Activated CD8-positive, alpha-beta T cell treated with anti-CD3 and anti-CD28 coated beads for 36 hours (primary cell): ENCODE measurements at regions not wholly inside any gene's neighbourhood (a gene's known extent, or its start where the extent isn't known, plus 50 kb on each side); places are given as distances from the start of the nearest gene placed in this dataset.

Experiments used
- ATAC-seq: fragments of 200-7000 bp; cut with Tn5 transposase; one replicate; pipeline ENCODE4 v1.10.0; 2021; ENCODE audit warnings: mild to moderate bottlenecking, moderate library complexity
- CTCF ChIA-PET: fragments of 350-600 bp; sonication (Branson Sonifier 250); formaldehyde crosslinking; loops from one replicate; lab custom pipeline; 2021; ENCODE audit warnings: antibody characterized with exemption; lab: Charles Lee
- POLR2A ChIA-PET: fragments of 350-600 bp; sonication (Branson Sonifier 250); formaldehyde crosslinking; loops from one replicate; lab custom pipeline; 2021; ENCODE audit warnings: antibody characterized with exemption; lab: Charles Lee
- DNase-seq: peaks from one replicate; pipeline ENCODE4 v3.0.0-alpha.2; 2020
- H3K27ac Mint-ChIP-seq: one replicate; pipeline ENCODE4 v1.8.0; 2021; ENCODE audit warnings: mild to moderate bottlenecking, mixed read lengths
- H3K27me3 Mint-ChIP-seq: one replicate; pipeline ENCODE4 v1.8.0; 2021; ENCODE audit warnings: mixed read lengths
- H3K36me3 Mint-ChIP-seq: one replicate; pipeline ENCODE4 v1.8.0; 2021; ENCODE audit warnings: low read depth, mixed read lengths
- H3K4me1 Mint-ChIP-seq: one replicate; pipeline ENCODE4 v1.8.0; 2021; ENCODE audit warnings: low read depth, mixed read lengths
- H3K4me3 Mint-ChIP-seq: one replicate; pipeline ENCODE4 v1.8.0; 2021; ENCODE audit warnings: mild to moderate bottlenecking, moderate library complexity, mixed read lengths
- H3K9me3 Mint-ChIP-seq: one replicate; pipeline ENCODE4 v1.8.0; 2021; ENCODE audit warnings: mixed read lengths
- CTCF ChIP-seq: fragments of 200-600 bp; IDR thresholded peaks from one replicate; pipeline ENCODE4 v1.8.0; 2022; ENCODE audit warnings: antibody characterized with exemption, mild to moderate bottlenecking
- intact Hi-C: fragments of 100-400 bp; cut with micrococcal nuclease; formaldehyde crosslinking; loops from one replicate; pipeline ENCODE4 v1.10.0; 2022

GRCh38 chr3:193857996-193858395 lies 265.0 kb downstream of the OPA1 start:
- H3K36me3 Mint-ChIP-seq = no peaks in the 10 kb centered on the region
- H3K9me3 Mint-ChIP-seq = no peaks in the 10 kb centered on the region
- TF ChIP-seq CTCF = no peak
- no peak overlapping the region for H3K27ac Mint-ChIP-seq
- ATAC-seq = no peak
- intact Hi-C loops = no loop called here
- H3K27me3 Mint-ChIP-seq = peaks cover 1% of the 10 kb centered on the region
- DNase-seq = no peak
- no peak overlapping the region for H3K4me3 Mint-ChIP-seq
- no peaks in the 10 kb centered on the region for H3K4me1 Mint-ChIP-seq
- ChIA-PET CTCF (interaction anchor here (0.6 kb wide), 1 partner anchor 38 kb away, joined by 4 read pairs; no protein-coding TSS in a partner anchor), POLR2A (no interaction called here)

GRCh38 chr3:193859195-193859594 lies 266.2 kb downstream of the OPA1 start:
- CTCF ChIA-PET = no interaction called here
- Mint-ChIP-seq H3K4me3 (no peak overlapping the region), H3K27me3 (peaks cover 1% of the 10 kb centered on the region)

GRCh38 chr3:193861012-193861411 lies 268.0 kb downstream of the OPA1 start:
- ATAC-seq = no peak

More at GRCh38 chr3:193859195-193859594, 266.2 kb downstream of the OPA1 start:
- ATAC-seq (no peak), DNase-seq (no peak)
- Mint-ChIP-seq H3K36me3 (no peaks in the 10 kb centered on the region), H3K27ac (no peak overlapping the region), H3K4me1 (no peaks in the 10 kb centered on the region), H3K9me3 (no peaks in the 10 kb centered on the region)
- intact Hi-C loops = no loop called here
- POLR2A ChIA-PET = no interaction called here
- no peak for TF ChIP-seq CTCF

GRCh38 chr3:193862843-193863242 lies 269.8 kb downstream of the OPA1 start:
- CTCF ChIA-PET = no interaction called here
- Mint-ChIP-seq H3K27ac (no peak overlapping the region), H3K36me3 (no peaks in the 10 kb centered on the region), H3K4me3 (no peak overlapping the region), H3K9me3 (no peaks in the 10 kb centered on the region), H3K27me3 (peaks cover 2% of the 10 kb centered on the region), H3K4me1 (no peaks in the 10 kb centered on the region)
- intact Hi-C loops = no loop called here
- ATAC-seq (no peak), DNase-seq (no peak)
- TF ChIP-seq CTCF = no peak
- POLR2A ChIA-PET = no interaction called here

More at GRCh38 chr3:193861012-193861411, 268.0 kb downstream of the OPA1 start:
- Mint-ChIP-seq H3K9me3 (no peaks in the 10 kb centered on the region), H3K27ac (no peak overlapping the region), H3K4me1 (no peaks in the 10 kb centered on the region), H3K27me3 (peaks cover 1% of the 10 kb centered on the region), H3K4me3 (no peak overlapping the region), H3K36me3 (no peaks in the 10 kb centered on the region)
- ChIA-PET CTCF (no interaction called here), POLR2A (no interaction called here)
- no peak for DNase-seq
- intact Hi-C loops = no loop called here
- TF ChIP-seq CTCF = no peak

- H3K9me3 Mint-ChIP-seq = no peaks in the 10 kb centered on the region
- CTCF ChIA-PET = interaction anchor here (0.6 kb wide), 1 partner anchor 30 kb away, joined by 3 read pairs; no protein-coding TSS in a partner anchor
- no peak for TF ChIP-seq CTCF
- H3K36me3 Mint-ChIP-seq = no peaks in the 10 kb centered on the region
- intact Hi-C loops = no loop called here
- no peak overlapping the region for H3K27ac Mint-ChIP-seq
- POLR2A ChIA-PET = no interaction called here
- peaks cover 7% of the 10 kb centered on the region for H3K27me3 Mint-ChIP-seq
- no peak overlapping the region for H3K4me3 Mint-ChIP-seq
- no peak for ATAC-seq
- H3K4me1 Mint-ChIP-seq = no peaks in the 10 kb centered on the region
- DNase-seq = no peak
Observed at GRCh38 chr3:193863657-193864357, 270.8 kb downstream of the OPA1 start.
